Panc1 (cell line): ENCODE measurements at regions not wholly inside any gene's neighbourhood (a gene's known extent, or its start where the extent isn't known, plus 50 kb on each side); places are given as distances from the start of the nearest gene placed in this dataset.

Experiments used
- POLR2AphosphoS5 ChIP-seq: IDR thresholded peaks from 2 replicates; pipeline ENCODE4 v1.6.1; 2012; ENCODE audit warnings: mild to moderate bottlenecking, low read depth, low read length, moderate library complexity
- TF ChIP-seq, protein P1 (sequence below): fragments of 450-650 bp; IDR thresholded peaks from 2 replicates; pipeline ENCODE4 v1.5.1; 2017; ENCODE audit warnings: mild to moderate bottlenecking
- TF ChIP-seq, protein P2 (sequence below), 2 experiments: IDR thresholded peaks; 2 replicates each; pipeline ENCODE4 v1.6.1; 2011 to 2012; ENCODE audit warnings: low read depth in 2 of 2, control low read depth in 1 of 2, low read length in 1 of 2, mild to moderate bottlenecking in 1 of 2, moderate library complexity in 1 of 2; ENCODE audit not compliant: insufficient read depth in 1 of 2

DNA sequence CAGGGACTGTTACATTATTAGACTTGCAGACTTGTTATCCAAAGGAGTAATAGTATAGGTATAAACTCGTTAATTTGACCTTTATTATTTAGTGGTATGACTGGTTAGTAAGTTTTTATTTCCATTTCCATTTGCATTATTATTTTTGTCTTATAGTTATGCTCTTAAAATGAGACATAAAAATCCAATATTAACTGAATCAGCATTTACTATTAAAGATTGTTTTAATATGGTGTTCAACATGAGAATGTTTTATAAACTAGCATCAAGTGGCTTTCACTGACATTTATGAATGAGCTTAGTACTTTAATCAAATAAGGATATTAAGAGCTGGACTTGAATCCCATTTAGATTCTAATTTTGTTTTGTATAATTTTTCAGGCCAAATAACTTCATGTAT lies 228.1 kb upstream of the HAND2 start:
- TF ChIP-seq, protein P1, sequence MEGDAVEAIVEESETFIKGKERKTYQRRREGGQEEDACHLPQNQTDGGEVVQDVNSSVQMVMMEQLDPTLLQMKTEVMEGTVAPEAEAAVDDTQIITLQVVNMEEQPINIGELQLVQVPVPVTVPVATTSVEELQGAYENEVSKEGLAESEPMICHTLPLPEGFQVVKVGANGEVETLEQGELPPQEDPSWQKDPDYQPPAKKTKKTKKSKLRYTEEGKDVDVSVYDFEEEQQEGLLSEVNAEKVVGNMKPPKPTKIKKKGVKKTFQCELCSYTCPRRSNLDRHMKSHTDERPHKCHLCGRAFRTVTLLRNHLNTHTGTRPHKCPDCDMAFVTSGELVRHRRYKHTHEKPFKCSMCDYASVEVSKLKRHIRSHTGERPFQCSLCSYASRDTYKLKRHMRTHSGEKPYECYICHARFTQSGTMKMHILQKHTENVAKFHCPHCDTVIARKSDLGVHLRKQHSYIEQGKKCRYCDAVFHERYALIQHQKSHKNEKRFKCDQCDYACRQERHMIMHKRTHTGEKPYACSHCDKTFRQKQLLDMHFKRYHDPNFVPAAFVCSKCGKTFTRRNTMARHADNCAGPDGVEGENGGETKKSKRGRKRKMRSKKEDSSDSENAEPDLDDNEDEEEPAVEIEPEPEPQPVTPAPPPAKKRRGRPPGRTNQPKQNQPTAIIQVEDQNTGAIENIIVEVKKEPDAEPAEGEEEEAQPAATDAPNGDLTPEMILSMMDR = no peak
- TF ChIP-seq, protein P2, sequence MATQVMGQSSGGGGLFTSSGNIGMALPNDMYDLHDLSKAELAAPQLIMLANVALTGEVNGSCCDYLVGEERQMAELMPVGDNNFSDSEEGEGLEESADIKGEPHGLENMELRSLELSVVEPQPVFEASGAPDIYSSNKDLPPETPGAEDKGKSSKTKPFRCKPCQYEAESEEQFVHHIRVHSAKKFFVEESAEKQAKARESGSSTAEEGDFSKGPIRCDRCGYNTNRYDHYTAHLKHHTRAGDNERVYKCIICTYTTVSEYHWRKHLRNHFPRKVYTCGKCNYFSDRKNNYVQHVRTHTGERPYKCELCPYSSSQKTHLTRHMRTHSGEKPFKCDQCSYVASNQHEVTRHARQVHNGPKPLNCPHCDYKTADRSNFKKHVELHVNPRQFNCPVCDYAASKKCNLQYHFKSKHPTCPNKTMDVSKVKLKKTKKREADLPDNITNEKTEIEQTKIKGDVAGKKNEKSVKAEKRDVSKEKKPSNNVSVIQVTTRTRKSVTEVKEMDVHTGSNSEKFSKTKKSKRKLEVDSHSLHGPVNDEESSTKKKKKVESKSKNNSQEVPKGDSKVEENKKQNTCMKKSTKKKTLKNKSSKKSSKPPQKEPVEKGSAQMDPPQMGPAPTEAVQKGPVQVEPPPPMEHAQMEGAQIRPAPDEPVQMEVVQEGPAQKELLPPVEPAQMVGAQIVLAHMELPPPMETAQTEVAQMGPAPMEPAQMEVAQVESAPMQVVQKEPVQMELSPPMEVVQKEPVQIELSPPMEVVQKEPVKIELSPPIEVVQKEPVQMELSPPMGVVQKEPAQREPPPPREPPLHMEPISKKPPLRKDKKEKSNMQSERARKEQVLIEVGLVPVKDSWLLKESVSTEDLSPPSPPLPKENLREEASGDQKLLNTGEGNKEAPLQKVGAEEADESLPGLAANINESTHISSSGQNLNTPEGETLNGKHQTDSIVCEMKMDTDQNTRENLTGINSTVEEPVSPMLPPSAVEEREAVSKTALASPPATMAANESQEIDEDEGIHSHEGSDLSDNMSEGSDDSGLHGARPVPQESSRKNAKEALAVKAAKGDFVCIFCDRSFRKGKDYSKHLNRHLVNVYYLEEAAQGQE (IDR thresholded peaks at IDR 0.05; ENCODE audit: insufficient read depth in 1 of 2, low read depth in 2 of 2, low read length in 1 of 2) = no peak
- no peak for TF ChIP-seq POLR2AphosphoS5
